ENCODE measurements at regions not wholly inside any gene's neighbourhood (a gene's known extent, or its start where the extent isn't known, plus 50 kb on each side); places are given as distances from the start of the nearest gene placed in this dataset.

- H3K27ac ChIP-seq (ENCODE audit: insufficient read depth, low read depth, low read length), result no peak overlapping the region
- H3K79me2 ChIP-seq (ENCODE audit: control insufficient read depth, insufficient read depth, low read length), result no peaks in the 10 kb centered on the region
- TF ChIP-seq POLR2AphosphoS5 (IDR thresholded peaks at IDR 0.05; ENCODE audit: insufficient read depth, low read depth, low read length) (no peak), EZH2 (IDR thresholded peaks at IDR 0.05; ENCODE audit: borderline replicate concordance, low read depth, low read length, severe bottlenecking) (no peak), JUN (IDR thresholded peaks at IDR 0.05; ENCODE audit: borderline replicate concordance, insufficient read depth, insufficient read length, low read depth) (no peak), MYC (IDR thresholded peaks at IDR 0.05; ENCODE audit: low read depth, low read length) (no peak), POLR2A (IDR thresholded peaks at IDR 0.05; ENCODE audit: low read depth, low read length) (no peak), CTCF (IDR thresholded peaks at IDR 0.05; ENCODE audit: extremely low read depth in 1 of 2, insufficient read depth in 1 of 2, low read depth in 1 of 2, low read length in 2 of 2) (no peak), GATA2 (IDR thresholded peaks at IDR 0.05; ENCODE audit: insufficient read depth, insufficient read length, low read depth, low read length) (no peak), MAX (IDR thresholded peaks at IDR 0.05; ENCODE audit: insufficient read depth, insufficient read length) (no peak), FOS (IDR thresholded peaks at IDR 0.05; ENCODE audit: borderline replicate concordance, insufficient read depth, low read length) (no peak)
- POLR2A ChIA-PET, result no interaction called here
- no peaks in the 10 kb centered on the region for H3K36me3 ChIP-seq (ENCODE audit: control insufficient read depth in 2 of 2, extremely low read depth in 1 of 2, insufficient read depth in 2 of 2, low read length in 2 of 2)
- no peak overlapping the region for H3K9ac ChIP-seq (replicated peaks; ENCODE audit: extremely low read depth, insufficient read depth, low read length)
- H3K9me1 ChIP-seq (replicated peaks; ENCODE audit: control insufficient read depth, extremely low read depth, insufficient read depth, low read length), result no peaks in the 10 kb centered on the region
- DNase-seq (ENCODE audit: low read depth, low spot score) (no peak), FAIRE-seq (no peak)
- no peaks in the 10 kb centered on the region for H4K20me1 ChIP-seq (replicated peaks; ENCODE audit: control insufficient read depth, extremely low read depth, insufficient read depth, low read length)
- H3K9me3 ChIP-seq (replicated peaks; ENCODE audit: control insufficient read depth, insufficient read depth, low read length), result no peaks in the 10 kb centered on the region
- no peaks in the 10 kb centered on the region for H3K27me3 ChIP-seq (ENCODE audit: control insufficient read depth in 2 of 2, insufficient read depth in 2 of 2, low read length in 2 of 2)
- CTCF ChIA-PET, result no interaction called here
- no peak overlapping the region for H3K4me3 ChIP-seq (replicated peaks in 1 of 3; ENCODE audit: insufficient read depth in 1 of 3, low read depth in 1 of 3, low read length in 3 of 3)
- no peaks in the 10 kb centered on the region for H3K4me1 ChIP-seq (ENCODE audit: control insufficient read depth, extremely low read depth, insufficient read depth, low read length)
- no peak overlapping the region for H3K4me2 ChIP-seq (ENCODE audit: insufficient read depth, low read length)
- H2AFZ ChIP-seq (ENCODE audit: low read depth, low read length), result no peak overlapping the region
- dilution Hi-C loops (cut with MboI; ENCODE audit: extremely low pct_ligation_motif_present, low sequenced_read_pairs) (no loop called here), intact Hi-C loops (cut with micrococcal nuclease) (no loop called here)
- BruUV-seq (replicated peaks), result no TSS peak
These were observed 639.9 kb upstream of the PIK3C3 start for GRCh38 chr18:41315134-41315533.

Data from endothelial cell of umbilical vein (primary cell).